UCSD-AML1 (cell line): ENCODE measurements at regions not wholly inside any gene's neighbourhood (a gene's known extent, or its start where the extent isn't known, plus 50 kb on each side); places are given as distances from the start of the nearest gene placed in this dataset.
"Not testable (repeated sequence)": the region's sequence is repeated elsewhere in the genome, so short reads cannot be mapped to it uniquely, and the experiment has no call there.

Source experiments
- DNase-seq: peaks from one replicate; lab custom pipeline; 2025; ENCODE audit not compliant: unreplicated experiment; lab: John Stamatoyannopoulos, UW

DNA sequence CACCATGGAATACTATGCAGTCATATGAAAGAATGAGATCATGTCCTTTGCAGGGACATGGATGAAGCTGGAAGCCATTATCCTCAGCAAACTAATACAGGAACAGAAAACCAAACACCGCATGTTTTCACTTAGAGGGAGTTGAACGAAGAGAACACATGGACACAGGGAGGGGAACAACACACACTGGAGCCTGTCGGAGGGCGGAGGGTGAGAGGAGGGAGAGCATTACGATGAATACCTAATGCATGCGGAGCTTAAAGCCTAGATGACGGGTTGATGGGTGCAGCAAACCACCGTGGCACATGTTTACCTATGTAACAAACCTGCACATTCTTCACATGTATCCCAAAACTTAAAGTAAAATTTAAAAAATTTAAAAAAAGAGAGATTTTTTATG, 191.0 kb upstream of the PRSS58 start:
- not testable (repeated sequence) for DNase-seq

DNA sequence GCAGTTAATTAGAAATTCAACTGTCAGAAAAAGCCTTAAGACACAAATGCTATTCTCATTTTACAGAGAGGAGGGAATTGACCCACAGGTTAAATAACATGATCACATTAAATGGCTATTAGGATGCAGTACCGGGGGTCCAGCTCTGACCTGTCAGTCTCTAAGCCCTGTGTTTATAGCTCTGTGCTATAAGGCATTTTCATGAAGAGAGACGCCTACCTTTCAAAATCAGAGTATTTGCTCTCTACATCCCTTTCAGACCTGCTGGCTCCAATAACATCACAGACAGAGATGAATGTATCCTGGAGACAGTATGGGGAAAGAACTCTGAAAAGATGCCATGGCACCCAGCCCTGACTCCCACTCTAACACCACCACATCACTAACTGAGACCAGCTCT, 189.9 kb upstream of the PRSS58 start:
- DNase-seq, result no peak

DNA sequence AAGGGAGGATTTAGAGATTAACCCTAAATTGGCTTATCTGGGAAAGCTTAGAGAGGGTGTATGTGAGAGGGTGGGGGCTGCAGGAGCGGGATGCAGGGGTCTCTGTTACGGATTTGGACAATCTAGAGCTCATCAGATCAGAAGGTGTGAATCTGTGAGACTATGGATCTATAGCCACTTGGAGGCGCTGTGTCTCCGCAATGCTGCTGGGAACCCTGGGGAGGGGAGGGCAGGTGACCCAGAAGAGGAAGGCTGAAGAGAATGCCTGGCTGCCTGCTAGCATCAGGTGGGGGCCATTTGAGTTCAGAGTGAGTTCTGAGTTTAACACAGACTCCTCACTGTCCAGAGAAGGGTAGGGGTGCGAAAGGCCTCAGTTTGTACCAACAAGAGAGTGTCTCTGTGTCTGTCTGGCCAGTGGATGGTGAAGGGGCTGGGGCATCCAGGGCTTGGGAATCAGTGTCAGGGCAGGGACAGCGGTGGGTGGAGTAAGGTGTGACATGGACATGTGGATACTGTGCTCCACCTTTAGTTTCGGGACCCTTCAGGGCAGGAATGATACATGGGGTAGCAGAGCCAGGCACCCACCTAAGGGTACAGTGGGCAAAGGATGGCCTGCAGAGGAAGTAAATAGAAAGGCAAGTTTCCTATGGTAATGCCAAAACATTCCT, 187.3 kb upstream of the PRSS58 start:
- DNase-seq, result no peak

DNA sequence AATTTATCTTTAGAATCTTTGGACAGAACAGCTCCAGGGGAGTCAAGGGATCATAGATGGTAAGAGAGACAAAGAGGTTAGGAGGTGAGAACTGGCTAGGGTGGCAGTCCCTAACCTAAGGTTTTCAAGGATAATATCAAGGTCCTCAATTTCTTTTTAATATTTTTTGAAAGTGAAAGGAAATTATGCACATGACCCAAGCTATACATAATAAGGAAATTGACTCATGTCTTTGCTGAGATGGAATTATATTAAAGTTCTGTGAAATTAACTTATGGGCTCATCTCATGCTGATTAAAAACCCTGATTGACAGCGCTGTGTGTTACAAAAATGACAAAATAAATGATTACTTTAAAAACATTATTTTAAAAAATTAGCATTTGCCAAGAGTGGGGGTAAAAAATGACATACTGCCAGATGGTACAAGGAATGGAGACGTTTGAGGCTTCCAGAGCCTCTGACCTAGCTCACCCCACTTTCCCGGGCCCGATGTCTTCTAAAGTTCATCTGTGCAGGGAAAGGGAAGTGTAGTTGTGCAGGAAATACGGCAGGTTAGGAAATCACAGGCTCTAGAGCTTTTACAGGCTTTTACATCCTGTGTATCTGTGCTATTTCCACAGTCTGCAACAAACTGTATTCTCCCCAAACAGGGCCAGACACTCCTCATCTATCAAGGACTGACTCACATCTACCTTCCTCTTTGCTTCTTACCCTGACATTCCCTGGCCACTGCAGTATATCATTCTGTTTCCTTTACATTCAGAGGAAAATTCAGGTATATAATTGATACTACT, 185.6 kb upstream of the PRSS58 start:
- no peak for DNase-seq

DNA sequence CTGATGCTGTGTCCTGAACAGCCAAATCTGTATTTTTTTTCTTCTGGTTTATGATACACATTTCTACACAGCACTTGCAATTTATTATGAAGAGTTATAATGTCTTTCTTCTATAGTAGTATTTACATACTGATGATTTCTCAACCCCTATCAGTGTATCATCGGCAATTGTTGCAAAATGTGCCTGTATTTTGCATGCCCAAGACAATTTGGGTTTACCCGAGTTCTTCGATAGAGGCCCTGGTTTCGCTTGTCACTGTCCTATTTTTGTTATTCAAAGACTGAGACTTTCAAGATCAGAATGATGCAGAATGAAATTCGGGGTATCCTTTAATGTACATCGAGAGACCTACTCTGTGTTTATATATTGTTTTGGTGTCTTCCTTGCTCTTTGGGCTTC, 184.5 kb upstream of the PRSS58 start:
- no peak for DNase-seq

DNA sequence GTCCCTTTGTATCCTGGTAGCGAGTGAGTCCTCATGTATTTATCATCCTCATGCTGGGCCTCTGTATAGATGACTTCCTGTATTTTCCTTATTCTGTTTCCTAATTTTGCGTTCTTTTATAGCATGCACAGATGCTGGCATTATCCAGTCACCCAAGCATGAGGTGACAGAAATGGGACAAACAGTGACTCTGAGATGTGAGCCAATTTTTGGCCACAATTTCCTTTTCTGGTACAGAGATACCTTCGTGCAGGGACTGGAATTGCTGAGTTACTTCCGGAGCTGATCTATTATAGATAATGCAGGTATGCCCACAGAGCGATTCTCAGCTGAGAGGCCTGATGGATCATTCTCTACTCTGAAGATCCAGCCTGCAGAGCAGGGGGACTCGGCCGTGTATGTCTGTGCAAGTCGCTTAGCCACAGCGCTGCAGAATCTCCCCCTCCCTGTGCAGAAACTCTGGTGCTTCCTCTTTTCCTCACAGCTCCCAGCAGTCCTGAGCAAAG, 183.1 kb upstream of the PRSS58 start:
- peak; percentile 11 for DNase-seq

DNA sequence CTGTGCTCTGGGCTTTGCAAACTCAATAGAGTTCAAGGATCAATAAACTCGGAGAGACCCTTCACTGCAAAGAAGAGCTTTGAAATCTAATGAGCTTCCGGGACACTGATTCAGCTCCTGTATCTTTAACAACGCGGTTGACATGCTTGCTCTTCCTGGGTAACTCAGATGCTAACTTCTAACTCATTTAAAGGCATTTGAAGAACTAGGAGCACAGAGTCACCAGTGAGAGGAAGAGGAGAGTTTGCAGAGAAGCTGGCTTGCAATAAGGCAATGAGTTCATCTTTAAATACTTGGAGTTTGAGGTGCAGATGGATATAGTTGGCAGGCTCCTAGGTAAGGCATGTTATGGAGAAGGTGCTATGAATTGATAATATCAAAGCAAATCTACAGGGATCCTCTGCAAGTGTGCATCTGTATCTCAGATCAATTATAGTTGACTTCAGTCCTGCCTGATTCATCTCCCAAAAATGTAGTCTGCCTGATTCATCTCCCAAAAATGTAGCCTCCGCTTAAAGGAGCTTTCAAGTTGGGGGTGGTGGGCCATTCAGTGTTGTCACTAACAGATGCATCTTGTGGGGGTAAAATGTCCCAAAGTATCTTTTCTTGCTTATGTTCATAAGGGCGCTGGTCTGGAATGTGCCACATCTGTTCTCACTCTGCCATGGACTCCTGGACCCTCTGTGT, 182.5 kb upstream of the PRSS58 start:
- DNase-seq, result no peak

DNA sequence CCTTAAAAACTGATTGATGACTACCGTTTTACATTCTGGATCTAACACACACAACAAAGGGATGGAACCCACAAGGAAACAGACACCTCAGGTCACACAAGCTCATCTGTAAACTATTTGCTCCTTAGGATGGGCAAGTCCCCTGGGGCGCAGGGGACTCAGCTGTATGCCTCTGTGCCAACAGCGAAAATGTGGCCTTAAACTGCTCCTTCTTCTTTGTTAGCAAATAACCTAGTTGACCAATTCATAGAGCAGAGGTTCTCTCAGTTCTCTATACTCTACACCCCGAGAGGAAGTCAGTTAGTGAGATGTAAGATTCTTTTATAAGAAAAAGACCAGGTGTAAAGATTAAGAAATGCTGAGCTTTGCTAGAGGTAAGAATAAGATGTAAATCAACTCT, 181.9 kb upstream of the PRSS58 start:
- DNase-seq, result no peak

DNA sequence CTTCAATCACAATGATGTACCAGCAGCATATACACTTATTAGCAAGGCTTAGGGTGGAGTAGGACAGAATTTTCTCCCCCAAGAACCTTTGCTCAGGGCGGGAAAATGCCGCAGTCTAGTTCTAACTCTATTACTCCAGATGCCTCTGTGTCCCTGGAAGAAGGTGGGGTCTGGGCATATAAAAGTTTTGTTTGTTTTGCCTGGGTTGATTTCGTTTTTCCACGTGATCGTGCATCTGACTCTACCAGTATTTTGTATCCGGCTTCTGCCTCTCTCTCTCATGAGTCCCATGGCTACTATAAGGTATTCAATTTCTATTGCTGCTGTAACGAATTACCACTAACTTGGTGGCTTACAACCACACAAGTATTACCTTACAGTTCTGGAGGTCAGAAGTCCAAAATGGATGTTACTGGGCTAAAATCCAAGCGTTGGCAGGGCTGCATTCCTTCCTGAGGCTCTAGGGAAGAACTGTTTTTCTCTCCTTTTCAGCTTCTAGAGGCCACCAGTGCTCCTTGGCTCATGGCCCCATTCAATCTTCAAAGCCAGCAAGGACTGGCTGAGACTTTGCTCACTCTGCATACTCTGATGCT, 181.2 kb upstream of the PRSS58 start:
- no peak for DNase-seq

DNA sequence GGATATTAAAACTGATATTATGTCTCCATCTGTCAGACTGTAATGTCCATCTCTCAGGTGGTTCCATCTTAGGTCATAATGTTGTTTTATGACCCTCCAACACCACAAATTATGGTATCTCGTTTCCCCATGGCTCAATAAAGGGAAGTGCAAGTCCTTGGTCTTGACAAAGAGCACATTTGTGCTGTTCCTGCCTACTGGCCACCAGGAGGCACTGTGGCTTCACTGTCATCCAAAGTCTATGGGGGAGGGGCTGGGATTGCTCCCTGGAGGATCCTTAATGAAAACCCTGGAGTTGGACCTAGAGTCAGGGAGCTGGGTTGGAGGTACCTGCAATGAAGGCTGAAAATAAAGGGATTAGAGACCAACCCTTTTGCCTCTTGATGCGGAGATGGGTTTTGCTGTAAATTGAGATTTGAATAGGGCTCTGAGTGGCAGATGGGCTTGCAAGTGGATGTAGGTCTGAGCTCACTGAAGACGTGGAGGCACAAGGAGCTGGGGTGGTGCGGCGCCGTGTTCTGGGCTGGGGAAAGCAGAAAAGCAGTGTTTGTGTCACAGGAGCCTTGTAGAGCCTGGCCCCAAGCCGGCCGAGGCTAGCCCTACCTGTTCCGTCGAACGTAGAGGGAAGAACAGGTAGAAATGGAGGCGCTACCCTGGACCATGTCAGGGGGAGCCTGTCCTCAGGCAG, 180.5 kb upstream of the PRSS58 start:
- peak; percentile 9 for DNase-seq

DNA sequence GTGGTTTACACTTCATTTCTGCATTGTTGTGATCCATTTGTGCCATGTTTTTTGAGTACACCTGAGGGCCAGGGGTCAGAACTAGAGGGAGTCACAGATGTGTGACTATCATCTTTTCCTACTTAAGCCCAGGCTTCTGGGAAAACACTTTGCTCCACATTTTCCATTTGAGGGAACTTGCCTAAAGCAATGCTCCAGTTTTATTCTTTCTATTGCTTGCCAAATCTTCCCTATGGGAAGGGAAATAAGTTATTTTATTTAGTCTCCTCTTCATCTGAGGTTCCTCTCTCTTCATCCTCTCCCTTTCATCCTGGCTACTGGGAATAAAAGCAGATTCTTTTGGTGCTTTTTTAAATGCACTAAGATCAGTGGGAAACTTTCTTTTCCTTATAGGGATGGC, 179.9 kb upstream of the PRSS58 start:
- DNase-seq, result no peak

DNA sequence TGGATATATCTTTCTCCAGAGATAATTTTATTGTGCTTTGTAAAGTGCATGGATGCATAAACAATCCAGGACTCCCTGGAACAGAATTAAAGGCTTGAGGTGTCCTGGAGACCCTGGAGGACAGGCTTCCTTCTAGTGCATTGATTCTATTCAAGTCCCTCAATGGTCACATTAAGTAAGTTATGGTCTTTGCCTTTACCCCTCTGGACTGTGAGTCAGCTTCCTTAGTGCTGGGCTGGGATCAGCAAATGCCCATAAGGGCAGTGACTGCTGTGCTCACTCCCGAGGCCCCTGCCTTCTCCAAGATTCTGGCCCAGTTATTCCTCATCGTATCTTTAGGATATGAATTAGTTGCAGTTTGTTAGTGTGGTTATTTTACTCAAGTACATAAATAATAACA, 178.7 kb upstream of the PRSS58 start:
- no peak for DNase-seq

DNA sequence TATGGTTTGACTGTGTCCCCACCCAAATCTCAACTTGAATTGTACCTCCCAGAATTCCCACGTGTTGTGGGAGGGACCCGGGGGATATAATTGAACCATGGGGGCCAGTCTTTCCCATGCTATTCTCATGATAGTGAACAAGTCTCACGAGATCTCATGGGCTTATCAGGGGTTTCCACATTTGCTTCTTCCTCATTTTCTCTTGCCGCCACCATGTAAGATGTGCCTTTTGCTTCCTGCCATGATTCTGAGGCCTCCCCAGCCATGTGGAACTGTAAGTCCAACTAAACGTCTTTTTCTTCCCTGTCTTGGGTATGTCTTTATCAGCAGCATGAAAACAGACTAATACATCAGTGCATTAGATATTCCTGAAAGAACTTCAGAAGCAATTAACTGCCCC, 177.7 kb upstream of the PRSS58 start:
- not testable (repeated sequence) for DNase-seq

DNA sequence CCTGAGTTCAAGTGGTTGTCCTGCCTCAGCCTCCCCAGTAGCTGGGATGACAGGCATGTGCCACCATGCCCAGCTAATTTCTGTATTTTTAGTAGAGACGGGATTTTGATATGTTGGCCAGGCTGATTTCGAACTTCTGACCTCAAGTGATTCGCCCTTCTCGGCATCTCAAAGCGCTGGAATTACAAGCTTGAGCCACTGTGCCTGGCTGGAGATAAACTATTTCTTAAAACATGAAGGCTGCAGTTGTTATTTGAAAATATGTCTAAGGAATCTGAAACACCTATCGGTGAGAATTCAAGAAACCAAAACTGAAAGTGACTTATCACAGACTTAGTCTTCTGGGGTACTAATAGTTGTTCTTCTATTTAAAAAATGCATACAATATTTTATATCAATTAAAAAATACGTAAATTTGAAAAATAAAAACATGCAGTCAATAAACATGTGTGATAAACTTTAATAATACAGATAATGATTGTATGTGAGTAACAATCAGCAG, 176.9 kb upstream of the PRSS58 start:
- no peak for DNase-seq

DNA sequence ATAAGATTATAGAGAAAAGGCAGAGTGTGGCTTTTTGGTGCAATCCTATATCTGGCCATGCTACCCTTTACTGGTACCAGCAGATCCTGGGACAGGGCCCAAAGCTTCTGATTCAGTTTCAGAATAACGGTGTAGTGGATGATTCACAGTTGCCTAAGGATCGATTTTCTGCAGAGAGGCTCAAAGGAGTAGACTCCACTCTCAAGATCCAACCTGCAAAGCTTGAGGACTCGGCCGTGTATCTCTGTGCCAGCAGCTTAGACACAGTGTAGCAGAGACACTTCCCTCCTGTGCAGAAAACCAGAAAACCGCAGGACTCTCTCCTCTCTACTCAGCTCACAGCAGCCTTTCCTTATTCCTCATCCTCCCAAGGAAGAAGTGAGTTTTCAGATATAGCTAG, 176.3 kb upstream of the PRSS58 start:
- DNase-seq, result not testable (repeated sequence)

DNA sequence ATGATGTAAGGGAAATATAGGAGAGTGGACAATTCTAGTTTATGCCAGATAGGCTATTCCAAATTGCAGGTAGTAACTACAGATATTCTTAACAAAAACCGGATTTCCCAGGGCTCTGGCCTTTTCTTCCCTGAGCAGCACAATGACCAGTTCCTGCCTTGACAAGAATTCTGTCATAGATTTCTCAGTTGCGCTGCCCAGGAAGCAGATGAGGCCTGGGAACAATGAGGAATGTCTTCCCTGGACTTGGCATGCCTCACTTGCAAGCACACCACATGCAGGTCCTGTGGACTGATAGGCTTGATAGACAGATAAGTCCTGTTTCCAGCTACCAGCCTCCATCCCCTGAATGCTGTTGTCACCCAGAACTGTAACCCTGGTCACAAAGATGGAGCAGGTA, 174.5 kb upstream of the PRSS58 start:
- DNase-seq, result no peak

DNA sequence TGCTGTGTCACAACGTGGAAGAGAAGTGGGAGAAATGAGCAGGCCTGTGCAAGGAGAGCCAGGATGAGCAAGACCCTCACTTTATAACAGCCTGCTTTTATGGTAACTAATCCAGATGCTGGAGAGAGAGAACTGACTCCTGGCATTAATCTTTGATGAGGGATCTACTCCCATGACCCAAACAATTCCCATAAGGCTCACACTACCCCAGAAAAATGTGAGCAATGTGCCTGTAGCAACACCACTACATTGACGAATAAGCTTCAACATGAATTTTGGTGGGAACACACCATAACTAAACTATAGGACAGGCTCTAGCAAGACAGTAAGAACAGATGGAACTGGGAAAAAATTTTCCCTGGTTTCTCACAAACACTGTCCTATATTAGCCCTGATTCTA, 173.6 kb upstream of the PRSS58 start:
- DNase-seq, result no peak

DNA sequence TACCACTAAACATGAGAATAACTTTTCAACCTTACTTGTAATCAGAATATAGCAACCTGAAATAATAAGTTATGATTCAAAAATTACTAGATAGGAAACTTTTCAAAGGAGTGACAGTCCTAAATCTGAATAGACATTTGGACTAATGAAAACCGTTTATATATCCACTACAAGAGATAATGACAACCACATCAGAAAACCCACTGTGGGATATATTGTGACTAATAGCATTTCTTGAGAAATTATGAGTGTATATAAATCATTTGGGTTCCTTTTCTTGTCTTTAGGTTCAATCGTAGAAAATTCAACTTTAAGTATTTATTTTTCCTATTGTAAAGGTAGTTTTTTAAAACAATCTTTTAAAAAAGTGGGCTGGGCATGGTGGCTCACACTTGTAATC, 170.2 kb upstream of the PRSS58 start:
- DNase-seq, result no peak

DNA sequence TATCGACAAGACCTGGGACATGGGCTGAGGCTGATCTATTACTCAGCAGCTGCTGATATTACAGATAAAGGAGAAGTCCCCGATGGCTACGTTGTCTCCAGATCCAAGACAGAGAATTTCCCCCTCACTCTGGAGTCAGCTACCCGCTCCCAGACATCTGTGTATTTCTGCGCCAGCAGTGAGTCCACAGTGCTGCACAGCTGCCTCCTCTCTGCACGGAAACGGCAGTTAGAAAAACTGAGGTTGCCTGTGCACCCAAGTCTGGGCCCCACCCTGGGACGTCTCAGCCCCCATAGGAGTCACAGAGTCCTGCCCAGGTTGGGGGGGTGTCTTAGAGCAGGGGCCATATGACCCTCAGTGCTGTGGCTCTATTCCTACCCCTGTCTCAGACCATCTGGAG, 167.4 kb upstream of the PRSS58 start:
- DNase-seq, result no peak

DNA sequence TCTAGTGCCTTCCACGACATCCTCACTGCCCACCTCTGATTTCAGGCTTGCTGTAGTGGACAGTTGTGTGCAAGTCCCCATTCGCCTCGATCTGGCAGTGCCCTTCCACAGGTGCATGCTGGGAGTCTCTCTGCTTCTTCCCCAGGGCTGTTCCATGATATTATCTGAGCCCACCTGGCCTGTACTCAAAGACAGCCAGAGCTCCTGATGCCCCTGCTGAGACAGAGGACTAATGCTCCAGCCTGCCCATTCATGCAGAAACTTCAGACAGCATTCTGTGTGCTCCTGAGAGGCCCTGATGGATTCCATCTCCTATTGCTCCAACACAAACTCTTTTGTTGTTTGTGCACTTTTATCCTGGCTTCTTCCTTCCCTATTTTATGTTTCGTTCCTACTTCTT, 164.8 kb upstream of the PRSS58 start:
- DNase-seq, result no peak
